Epithelial cell of esophagus (primary cell): ENCODE measurements at regions not wholly inside any gene's neighbourhood (a gene's known extent, or its start where the extent isn't known, plus 50 kb on each side); places are given as distances from the start of the nearest gene placed in this dataset.

Experiments used
- DNase-seq: peaks from one replicate; pipeline ENCODE4 v3.0.0; 2010; ENCODE audit warnings: low read depth
- H3K4me3 ChIP-seq: 2 replicates; pipeline ENCODE4 v1.5.1; 2011; ENCODE audit warnings: mild to moderate bottlenecking, low read length, control low read depth
- TF ChIP-seq, protein P1 (sequence below): IDR thresholded peaks from 2 replicates; pipeline ENCODE4 v1.5.1; 2011; ENCODE audit warnings: low read depth, mild to moderate bottlenecking, low read length, control low read depth, inconsistent platforms; ENCODE audit not compliant: insufficient read depth; ENCODE audit errors: missing control alignments

DNA sequence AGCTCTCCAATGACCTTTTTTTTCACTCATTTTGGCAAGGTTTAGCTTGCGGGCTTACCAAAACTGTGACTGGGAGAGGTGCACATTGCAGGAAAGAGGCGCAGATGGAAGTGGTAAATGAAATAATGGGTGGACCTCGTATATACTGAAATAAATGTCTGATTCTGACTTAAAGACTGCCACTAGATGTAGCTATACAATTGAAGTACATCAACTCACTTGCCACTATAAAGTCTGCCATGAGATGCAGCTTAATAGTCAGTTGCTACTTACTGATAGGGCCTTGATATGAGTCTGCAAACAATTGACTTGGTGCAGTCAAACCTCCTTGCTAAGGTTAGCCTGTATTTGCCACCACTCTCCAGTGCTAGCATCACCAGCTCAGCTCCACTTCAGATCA is 525.9 kb upstream of the MBL2 start:
- TF ChIP-seq, protein P1, sequence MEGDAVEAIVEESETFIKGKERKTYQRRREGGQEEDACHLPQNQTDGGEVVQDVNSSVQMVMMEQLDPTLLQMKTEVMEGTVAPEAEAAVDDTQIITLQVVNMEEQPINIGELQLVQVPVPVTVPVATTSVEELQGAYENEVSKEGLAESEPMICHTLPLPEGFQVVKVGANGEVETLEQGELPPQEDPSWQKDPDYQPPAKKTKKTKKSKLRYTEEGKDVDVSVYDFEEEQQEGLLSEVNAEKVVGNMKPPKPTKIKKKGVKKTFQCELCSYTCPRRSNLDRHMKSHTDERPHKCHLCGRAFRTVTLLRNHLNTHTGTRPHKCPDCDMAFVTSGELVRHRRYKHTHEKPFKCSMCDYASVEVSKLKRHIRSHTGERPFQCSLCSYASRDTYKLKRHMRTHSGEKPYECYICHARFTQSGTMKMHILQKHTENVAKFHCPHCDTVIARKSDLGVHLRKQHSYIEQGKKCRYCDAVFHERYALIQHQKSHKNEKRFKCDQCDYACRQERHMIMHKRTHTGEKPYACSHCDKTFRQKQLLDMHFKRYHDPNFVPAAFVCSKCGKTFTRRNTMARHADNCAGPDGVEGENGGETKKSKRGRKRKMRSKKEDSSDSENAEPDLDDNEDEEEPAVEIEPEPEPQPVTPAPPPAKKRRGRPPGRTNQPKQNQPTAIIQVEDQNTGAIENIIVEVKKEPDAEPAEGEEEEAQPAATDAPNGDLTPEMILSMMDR, result peak; percentile 9
- H3K4me3 ChIP-seq, result no peak overlapping the region
- peak; percentile 1 for DNase-seq

DNA sequence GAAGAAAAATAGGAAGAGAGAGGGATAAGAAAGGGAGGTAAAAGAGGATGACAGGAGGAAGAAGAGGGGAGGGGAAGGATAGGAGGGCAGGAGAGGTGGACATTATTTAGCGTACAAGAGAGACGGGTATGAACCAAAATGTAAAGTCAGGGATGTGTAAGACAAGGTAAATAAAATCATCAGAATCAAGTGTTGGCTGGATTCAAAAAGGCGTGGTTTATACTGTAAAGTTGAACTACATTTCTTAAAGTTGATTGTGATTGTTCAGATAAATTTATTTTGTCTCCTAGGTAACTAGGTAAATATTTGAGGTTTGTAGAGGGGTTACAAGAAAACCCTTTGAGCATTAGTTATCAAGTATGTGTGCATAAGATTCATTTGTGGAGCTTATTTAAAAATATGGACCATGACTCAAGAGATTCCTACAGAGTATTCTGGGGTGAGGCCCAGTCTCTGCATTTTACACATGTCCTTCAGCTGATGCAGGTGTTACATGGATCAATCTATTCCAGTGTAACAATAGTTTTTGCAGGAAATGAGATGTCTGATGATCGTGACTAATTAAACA is 512.1 kb upstream of the MBL2 start:
- DNase-seq, result peak; percentile 14
- H3K4me3 ChIP-seq, result no peak overlapping the region
- TF ChIP-seq, protein P1, result no peak

DNA sequence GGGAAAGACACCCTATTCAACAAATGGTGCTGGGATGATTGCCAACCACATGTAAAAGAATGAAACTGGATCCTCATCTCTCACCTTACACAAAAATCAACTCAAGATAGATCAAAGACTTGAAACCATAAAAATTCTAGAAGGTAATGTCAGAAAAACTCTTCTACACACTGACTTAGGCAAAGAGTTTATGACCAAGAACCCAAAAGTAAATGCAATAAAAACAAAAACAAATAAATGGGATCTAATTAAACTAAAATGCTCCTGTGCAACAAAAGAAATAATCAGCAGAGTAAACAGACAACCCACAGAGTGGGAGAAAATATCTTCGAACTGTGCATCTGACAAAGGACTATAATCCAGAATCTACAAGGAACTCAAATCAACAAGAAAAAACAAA is 504.2 kb upstream of the MBL2 start:
- no peak for DNase-seq
- no peak overlapping the region for H3K4me3 ChIP-seq
- TF ChIP-seq, protein P1, result no peak

DNA sequence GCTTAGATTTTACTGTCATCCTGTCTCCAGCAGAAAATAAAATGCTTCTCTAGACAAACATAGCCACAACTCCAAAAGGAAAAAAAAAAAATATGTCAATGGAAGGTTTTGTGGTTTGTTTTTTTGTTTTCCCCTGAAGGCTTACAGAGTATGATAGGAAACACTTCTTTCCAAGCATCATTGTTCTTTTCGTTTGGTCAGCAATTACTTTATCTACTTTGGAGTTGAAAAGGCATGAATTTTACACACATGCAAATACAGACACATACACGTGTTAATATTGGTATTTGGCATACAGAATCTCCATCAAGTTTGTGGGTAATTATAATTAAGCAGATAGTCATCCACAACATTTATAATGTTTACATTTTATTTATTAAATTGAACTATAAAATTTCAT is 496.9 kb upstream of the MBL2 start:
- DNase-seq, result no peak
- no peak overlapping the region for H3K4me3 ChIP-seq
- TF ChIP-seq, protein P1, result no peak

DNA sequence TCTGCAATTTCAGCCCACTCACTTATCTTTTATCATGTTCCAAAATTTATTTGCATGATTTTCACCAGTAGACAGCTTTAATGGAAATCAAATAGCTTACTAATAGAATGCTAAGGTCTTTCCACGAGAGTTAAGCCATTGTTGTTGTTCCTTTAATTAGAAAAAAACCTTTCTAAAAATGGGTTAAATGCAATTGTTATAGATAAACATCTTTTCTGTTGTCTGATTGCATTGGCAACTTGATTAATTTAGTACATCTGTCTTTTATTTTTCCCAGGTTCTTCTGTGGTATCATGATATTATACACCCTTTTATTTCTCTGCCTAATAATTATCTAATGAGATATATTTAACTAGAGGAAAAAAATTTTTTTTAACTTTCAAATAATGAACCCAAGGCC is 487.6 kb upstream of the MBL2 start:
- TF ChIP-seq, protein P1, result no peak
- DNase-seq, result no peak

DNA sequence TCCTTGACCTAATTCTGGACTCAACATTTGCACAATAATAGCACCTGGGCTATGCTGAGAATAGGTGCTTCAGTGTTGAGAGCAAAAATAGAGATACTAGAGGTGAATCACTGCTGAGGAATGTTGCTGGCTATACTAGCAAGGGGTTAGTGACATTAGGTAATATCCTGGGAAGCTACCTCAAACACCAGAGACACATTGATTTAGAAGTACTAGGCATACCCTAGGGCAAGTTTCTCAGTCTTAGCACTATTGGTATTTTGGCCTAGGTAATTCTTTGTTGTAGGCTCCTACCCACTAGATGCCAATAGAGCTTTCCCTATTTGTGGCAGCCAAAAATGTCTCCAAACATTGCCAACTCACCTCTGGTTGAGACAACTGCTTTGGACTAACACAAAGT is 484.0 kb upstream of the MBL2 start:
- peak; percentile 94 for DNase-seq
- H3K4me3 ChIP-seq, result no peak overlapping the region
- TF ChIP-seq, protein P1, result no peak

More for the DNA sequence above, 487.6 kb upstream of the MBL2 start:
- no peak overlapping the region for H3K4me3 ChIP-seq

DNA sequence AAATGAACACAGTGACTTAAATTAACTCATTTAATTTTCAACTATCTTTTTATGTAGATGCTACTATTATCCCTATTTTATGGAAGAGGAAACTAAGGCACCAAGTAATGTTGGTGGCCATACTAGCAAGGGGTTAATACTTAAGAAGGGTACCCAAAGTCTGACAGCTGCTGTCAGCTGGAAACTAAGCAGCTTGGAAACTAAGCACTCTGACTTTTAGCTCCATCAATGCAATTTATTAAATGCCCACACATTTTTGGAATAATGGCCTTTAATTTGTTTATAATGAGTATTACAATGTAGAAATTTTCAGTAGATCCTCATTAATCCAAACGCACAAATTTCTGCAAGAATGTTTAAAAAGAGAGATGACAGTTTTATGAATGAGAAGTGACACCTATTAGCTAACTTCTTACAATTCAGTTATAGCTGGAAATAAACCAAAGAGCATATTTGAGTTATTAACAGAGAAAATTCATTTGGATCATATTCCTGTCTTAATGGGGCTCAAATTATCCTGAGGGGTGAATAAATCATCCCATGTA is 483.1 kb upstream of the MBL2 start:
- H3K4me3 ChIP-seq, result no peak overlapping the region
- TF ChIP-seq, protein P1, result no peak
- no peak for DNase-seq
